ENCODE measurements at regions not wholly inside any gene's neighbourhood (a gene's known extent, or its start where the extent isn't known, plus 50 kb on each side); places are given as distances from the start of the nearest gene placed in this dataset.

DNA sequence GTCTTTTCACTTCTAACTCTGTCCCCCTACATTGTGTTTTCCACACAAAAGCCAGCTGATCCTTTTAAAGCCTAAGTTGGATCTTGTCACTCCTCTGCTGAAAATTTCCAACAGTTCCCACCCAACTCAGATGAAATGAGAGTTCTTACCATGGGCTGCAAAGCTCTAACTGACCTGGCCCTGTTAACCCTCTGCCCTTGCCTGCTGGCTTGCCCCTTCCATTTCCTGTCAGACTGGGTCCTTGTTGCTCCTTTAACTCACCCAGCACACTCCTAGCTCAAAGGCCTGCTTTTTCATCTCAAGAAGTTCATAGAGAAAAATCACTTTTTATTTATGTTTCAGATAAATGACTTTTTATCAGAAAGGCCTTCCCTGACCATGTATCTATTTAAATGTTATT, 66.5 kb upstream of the HEY2 start:
- H3K4me3 ChIP-seq (ENCODE audit: low read depth, low read length), result no peak overlapping the region
- in situ Hi-C loops (cut with HindIII; ENCODE audit: low sequenced_read_pairs), result no loop called here
- TF ChIP-seq, protein P1, sequence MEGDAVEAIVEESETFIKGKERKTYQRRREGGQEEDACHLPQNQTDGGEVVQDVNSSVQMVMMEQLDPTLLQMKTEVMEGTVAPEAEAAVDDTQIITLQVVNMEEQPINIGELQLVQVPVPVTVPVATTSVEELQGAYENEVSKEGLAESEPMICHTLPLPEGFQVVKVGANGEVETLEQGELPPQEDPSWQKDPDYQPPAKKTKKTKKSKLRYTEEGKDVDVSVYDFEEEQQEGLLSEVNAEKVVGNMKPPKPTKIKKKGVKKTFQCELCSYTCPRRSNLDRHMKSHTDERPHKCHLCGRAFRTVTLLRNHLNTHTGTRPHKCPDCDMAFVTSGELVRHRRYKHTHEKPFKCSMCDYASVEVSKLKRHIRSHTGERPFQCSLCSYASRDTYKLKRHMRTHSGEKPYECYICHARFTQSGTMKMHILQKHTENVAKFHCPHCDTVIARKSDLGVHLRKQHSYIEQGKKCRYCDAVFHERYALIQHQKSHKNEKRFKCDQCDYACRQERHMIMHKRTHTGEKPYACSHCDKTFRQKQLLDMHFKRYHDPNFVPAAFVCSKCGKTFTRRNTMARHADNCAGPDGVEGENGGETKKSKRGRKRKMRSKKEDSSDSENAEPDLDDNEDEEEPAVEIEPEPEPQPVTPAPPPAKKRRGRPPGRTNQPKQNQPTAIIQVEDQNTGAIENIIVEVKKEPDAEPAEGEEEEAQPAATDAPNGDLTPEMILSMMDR (IDR thresholded peaks at IDR 0.05; ENCODE audit: low read depth, low read length, missing control alignments), result no peak
- DNase-seq (ENCODE audit: low read depth), result no peak

DNA sequence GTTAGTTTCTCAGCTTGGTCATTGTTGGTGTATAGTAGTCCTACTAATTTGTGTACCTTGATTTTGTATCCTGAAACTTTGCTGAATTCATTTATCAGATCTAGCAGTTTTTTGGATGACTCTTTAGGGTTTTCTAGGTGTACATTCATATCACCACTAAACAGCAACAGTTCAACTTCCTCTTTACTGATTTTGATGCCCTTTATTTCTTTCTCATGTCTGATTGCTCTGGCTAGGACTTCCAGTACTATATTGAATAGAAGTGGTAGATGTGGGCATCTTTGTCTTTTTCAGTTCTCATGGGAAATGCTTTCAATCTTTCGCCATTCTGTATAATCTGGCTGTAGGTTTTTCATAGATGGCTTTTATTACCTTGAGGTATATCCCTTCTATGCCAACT, 61.3 kb upstream of the HEY2 start:
- in situ Hi-C loops (cut with HindIII; ENCODE audit: low sequenced_read_pairs), result no loop called here
- TF ChIP-seq, protein P1 (IDR thresholded peaks at IDR 0.05; ENCODE audit: low read depth, low read length, missing control alignments), result no peak
- DNase-seq (ENCODE audit: low read depth), result no peak
- no peak overlapping the region for H3K4me3 ChIP-seq (ENCODE audit: low read depth, low read length)

DNA sequence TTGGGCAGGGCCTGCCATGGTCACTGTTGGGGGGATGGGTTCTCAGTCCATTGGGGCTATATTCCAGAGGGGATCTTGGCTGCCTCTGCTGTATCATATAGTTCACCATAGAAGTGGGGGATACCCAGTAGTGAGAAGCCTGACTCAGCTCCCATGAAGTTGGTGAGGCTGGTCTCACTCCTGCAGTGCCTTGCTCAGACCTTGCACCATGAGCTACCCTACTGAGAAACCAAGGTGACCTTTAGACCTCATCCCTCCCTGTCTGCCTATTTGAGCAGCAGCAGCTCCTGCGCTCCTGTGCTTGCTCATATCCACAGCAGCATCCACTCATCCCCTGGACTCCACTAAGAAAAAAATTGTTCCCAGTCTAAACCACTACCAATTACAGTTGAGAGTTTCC, 56.0 kb upstream of the HEY2 start:
- TF ChIP-seq, protein P1 (IDR thresholded peaks at IDR 0.05; ENCODE audit: low read depth, low read length, missing control alignments), result no peak
- no peak overlapping the region for H3K4me3 ChIP-seq (ENCODE audit: low read depth, low read length)
- in situ Hi-C loops (cut with HindIII; ENCODE audit: low sequenced_read_pairs), result no loop called here
- DNase-seq (ENCODE audit: low read depth), result no peak

DNA sequence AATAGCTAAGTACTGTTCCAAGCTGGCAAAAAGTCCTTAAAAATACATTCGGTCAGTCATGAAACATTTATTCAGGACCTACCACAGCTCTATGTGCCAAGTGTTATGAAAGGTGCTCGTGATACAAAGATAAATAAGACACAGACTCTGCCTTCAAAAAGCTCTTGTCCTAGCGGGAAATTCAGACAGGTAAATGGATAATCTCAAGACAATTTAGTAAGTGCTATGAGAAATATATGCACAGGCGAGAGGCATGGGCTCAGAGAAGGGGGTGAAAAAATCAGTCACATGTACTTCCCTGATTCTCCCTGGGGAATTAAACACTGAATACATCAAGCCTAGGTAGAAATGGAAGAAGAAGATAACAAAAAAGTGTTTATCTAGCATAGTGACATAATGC, 49.8 kb upstream of the HEY2 start:
- no peak overlapping the region for H3K4me3 ChIP-seq (ENCODE audit: low read depth, low read length)
- no peak for DNase-seq (ENCODE audit: low read depth)
- TF ChIP-seq, protein P1 (IDR thresholded peaks at IDR 0.05; ENCODE audit: low read depth, low read length, missing control alignments), result no peak
- in situ Hi-C loops (cut with HindIII; ENCODE audit: low sequenced_read_pairs), result no loop called here
